Hepatocyte (in vitro differentiated cells): ENCODE measurements at regions not wholly inside any gene's neighbourhood (a gene's known extent, or its start where the extent isn't known, plus 50 kb on each side); places are given as distances from the start of the nearest gene placed in this dataset.

ENCODE experiments used
- DNase-seq: peaks from one replicate; pipeline ENCODE4 v3.0.0-alpha.2; 2016; ENCODE audit warnings: low spot score
- H2AFZ ChIP-seq: fragments of 200-600 bp; sonication (generic); 2 replicates; pipeline ENCODE4 v1.6.0; 2016; ENCODE audit warnings: antibody characterized with exemption, mild to moderate bottlenecking
- H3K27ac ChIP-seq: fragments of 200-600 bp; sonication (generic); 2 replicates; pipeline ENCODE4 v1.5.1; 2016; ENCODE audit warnings: mild to moderate bottlenecking
- H3K27me3 ChIP-seq: fragments of 200-600 bp; sonication (generic); 2 replicates; pipeline ENCODE4 v1.6.1; 2016
- H3K36me3 ChIP-seq: fragments of 200-600 bp; sonication (generic); replicated peaks from 2 replicates; pipeline ENCODE4 v1.5.1; 2016; ENCODE audit warnings: low read depth; ENCODE audit not compliant: insufficient read depth
- H3K4me1 ChIP-seq: fragments of 200-600 bp; sonication (generic); 2 replicates; pipeline ENCODE4 v1.5.1; 2016; ENCODE audit warnings: mild to moderate bottlenecking, moderate library complexity; ENCODE audit not compliant: insufficient read depth
- H3K4me2 ChIP-seq: fragments of 200-600 bp; sonication (generic); 2 replicates; pipeline ENCODE4 v1.6.0; 2016
- H3K4me3 ChIP-seq: fragments of 200-600 bp; sonication (generic); 2 replicates; pipeline ENCODE4 v1.5.1; 2016; ENCODE audit warnings: mild to moderate bottlenecking
- H3K79me2 ChIP-seq: fragments of 200-600 bp; sonication (generic); 2 replicates; pipeline ENCODE4 v1.6.0; 2017; ENCODE audit warnings: mild to moderate bottlenecking
- H3K9me2 ChIP-seq: fragments of 200-600 bp; sonication (generic); replicated peaks from 2 replicates; pipeline ENCODE4 v1.6.0; 2017; ENCODE audit warnings: mild to moderate bottlenecking; ENCODE audit not compliant: insufficient read depth
- H3K9me3 ChIP-seq: fragments of 200-600 bp; sonication (generic); 2 replicates; pipeline ENCODE4 v1.5.1; 2016; ENCODE audit warnings: low read depth, mild to moderate bottlenecking
- H4K20me1 ChIP-seq: fragments of 200-600 bp; sonication (generic); 2 replicates; pipeline ENCODE4 v1.6.0; 2016; ENCODE audit warnings: mild to moderate bottlenecking; ENCODE audit not compliant: insufficient read depth, poor library complexity, severe bottlenecking
- EZH2 ChIP-seq: fragments of 200-600 bp; sonication (generic); IDR thresholded peaks from 2 replicates; pipeline ENCODE4 v1.6.1; 2016; ENCODE audit warnings: antibody characterized with exemption, mild to moderate bottlenecking, borderline replicate concordance
- EZH2phosphoT487 ChIP-seq: fragments of 200-600 bp; sonication (generic); IDR thresholded peaks from one replicate; pipeline ENCODE4 v1.6.1; 2018; ENCODE audit warnings: antibody characterized with exemption, mild to moderate bottlenecking, low read depth, moderate library complexity; ENCODE audit not compliant: unreplicated experiment, severe bottlenecking
- WGBS: methylation state at CpG from one replicate; pipeline ENCODE4 v1.1.6; 2016; ENCODE audit warnings: low lambda C conversion rate; ENCODE audit errors: missing lambda C conversion rate; 5-methylcytosine and 5-hydroxymethylcytosine counted together
- TF ChIP-seq, protein P1 (sequence below): fragments of 200-600 bp; sonication (generic); IDR thresholded peaks from 2 replicates; pipeline ENCODE4 v1.5.1; 2016; ENCODE audit warnings: antibody characterized with exemption, mild to moderate bottlenecking; ENCODE audit not compliant: poor library complexity

DNA sequence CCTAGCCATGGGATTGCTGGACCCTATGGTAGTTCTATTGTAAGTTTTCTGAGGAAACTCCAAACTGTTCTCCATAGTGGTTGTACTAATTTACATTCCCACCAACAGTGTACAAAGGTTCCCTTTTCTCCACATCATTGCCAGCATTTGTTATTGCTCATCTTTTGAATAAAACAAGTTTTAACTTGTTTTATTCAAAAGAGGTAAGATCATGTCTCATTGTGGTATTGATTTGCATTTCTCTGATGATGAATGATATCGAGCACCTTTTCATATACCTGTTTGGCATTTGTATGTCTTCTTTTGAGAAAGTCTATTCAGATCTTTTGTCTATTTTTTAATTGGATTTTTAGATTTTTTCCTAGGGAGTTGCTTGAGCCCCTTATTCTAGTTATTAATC, 819.1 kb downstream of the TUSC7 start:
- H3K79me2 ChIP-seq = no peaks in the 10 kb centered on the region
- TF ChIP-seq EZH2 (no peak), EZH2phosphoT487 (no peak)
- TF ChIP-seq, protein P1, sequence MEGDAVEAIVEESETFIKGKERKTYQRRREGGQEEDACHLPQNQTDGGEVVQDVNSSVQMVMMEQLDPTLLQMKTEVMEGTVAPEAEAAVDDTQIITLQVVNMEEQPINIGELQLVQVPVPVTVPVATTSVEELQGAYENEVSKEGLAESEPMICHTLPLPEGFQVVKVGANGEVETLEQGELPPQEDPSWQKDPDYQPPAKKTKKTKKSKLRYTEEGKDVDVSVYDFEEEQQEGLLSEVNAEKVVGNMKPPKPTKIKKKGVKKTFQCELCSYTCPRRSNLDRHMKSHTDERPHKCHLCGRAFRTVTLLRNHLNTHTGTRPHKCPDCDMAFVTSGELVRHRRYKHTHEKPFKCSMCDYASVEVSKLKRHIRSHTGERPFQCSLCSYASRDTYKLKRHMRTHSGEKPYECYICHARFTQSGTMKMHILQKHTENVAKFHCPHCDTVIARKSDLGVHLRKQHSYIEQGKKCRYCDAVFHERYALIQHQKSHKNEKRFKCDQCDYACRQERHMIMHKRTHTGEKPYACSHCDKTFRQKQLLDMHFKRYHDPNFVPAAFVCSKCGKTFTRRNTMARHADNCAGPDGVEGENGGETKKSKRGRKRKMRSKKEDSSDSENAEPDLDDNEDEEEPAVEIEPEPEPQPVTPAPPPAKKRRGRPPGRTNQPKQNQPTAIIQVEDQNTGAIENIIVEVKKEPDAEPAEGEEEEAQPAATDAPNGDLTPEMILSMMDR = no peak

GRCh38 chr3:117531078-117531767, 821.6 kb downstream of the TUSC7 start:
- 81% methylated on average over 8 of the region's 8 CpGs for WGBS
- no peaks in the 10 kb centered on the region for H3K27me3 ChIP-seq
- no peaks in the 10 kb centered on the region for H3K9me2 ChIP-seq
- no peaks in the 10 kb centered on the region for H4K20me1 ChIP-seq
- H3K4me1 ChIP-seq = peaks cover 2% of the 10 kb centered on the region
- no peak for DNase-seq
- no peaks in the 10 kb centered on the region for H3K79me2 ChIP-seq
- no peak overlapping the region for H3K4me3 ChIP-seq
- no peak overlapping the region for H3K4me2 ChIP-seq
- no peaks in the 10 kb centered on the region for H3K9me3 ChIP-seq
- no peak overlapping the region for H2AFZ ChIP-seq
- TF ChIP-seq EZH2phosphoT487 (no peak), EZH2 (no peak)
- TF ChIP-seq, protein P1 = no peak
- no peak overlapping the region for H3K27ac ChIP-seq
- H3K36me3 ChIP-seq = no peaks in the 10 kb centered on the region

More for the DNA sequence above, 819.1 kb downstream of the TUSC7 start:
- H3K4me3 ChIP-seq = no peak overlapping the region
- H3K27ac ChIP-seq = no peak overlapping the region
- no peaks in the 10 kb centered on the region for H4K20me1 ChIP-seq
- DNase-seq = no peak
- H3K9me2 ChIP-seq = no peaks in the 10 kb centered on the region
- H3K4me2 ChIP-seq = no peak overlapping the region
- WGBS = 95% methylated on average over 1 of the region's 1 CpG
- no peaks in the 10 kb centered on the region for H3K9me3 ChIP-seq
- no peaks in the 10 kb centered on the region for H3K36me3 ChIP-seq
- no peak overlapping the region for H2AFZ ChIP-seq
- no peaks in the 10 kb centered on the region for H3K27me3 ChIP-seq
- H3K4me1 ChIP-seq = peaks cover 3% of the 10 kb centered on the region

DNA sequence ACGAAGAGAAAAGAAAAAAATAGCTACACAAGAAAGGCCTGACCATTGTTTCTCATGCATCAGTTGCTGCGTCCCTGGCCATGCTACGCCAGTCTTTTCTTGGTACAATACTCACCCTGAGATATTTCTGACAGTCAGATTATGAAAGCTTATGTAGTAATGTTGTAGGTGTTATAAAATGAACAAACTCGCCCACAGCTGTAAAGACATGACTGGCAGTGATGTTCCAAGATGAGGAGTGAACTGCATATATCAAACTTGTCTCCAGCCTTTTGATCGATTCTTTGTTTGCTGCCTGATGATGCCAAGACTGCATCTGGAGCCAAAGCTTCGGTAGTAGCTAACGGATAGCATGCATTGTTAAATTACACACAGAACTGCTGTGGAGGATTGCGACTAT, 822.7 kb downstream of the TUSC7 start:
- no peak overlapping the region for H3K27ac ChIP-seq
- no peaks in the 10 kb centered on the region for H3K9me3 ChIP-seq
- TF ChIP-seq EZH2phosphoT487 (no peak), EZH2 (no peak)
- TF ChIP-seq, protein P1 = no peak
- H3K4me3 ChIP-seq = no peak overlapping the region
- H3K27me3 ChIP-seq = no peaks in the 10 kb centered on the region
- no peak overlapping the region for H2AFZ ChIP-seq
- no peaks in the 10 kb centered on the region for H3K4me1 ChIP-seq
- no peaks in the 10 kb centered on the region for H3K36me3 ChIP-seq
- no peak for DNase-seq
- no peaks in the 10 kb centered on the region for H3K9me2 ChIP-seq
- H4K20me1 ChIP-seq = no peaks in the 10 kb centered on the region
- H3K79me2 ChIP-seq = no peaks in the 10 kb centered on the region
- H3K4me2 ChIP-seq = no peak overlapping the region
- 87% methylated on average over 8 of the region's 8 CpGs for WGBS

- Histone ChIP-seq H3K27me3 (no peaks in the 10 kb centered on the region), H3K4me2 (no peak overlapping the region), H3K79me2 (no peaks in the 10 kb centered on the region), H3K4me3 (no peak overlapping the region), H3K27ac (no peak overlapping the region), H3K9me3 (no peaks in the 10 kb centered on the region), H3K4me1 (no peaks in the 10 kb centered on the region), H4K20me1 (no peaks in the 10 kb centered on the region), H3K9me2 (no peaks in the 10 kb centered on the region), H3K36me3 (no peaks in the 10 kb centered on the region), H2AFZ (no peak overlapping the region)
- DNase-seq = no peak
- no peak for TF ChIP-seq EZH2
- no peak for TF ChIP-seq EZH2phosphoT487
- TF ChIP-seq, protein P1 = no peak
- whole genome bisulfite sequencing = 89% methylated on average over 1 of the region's 1 CpG
These were observed 824.6 kb downstream of the TUSC7 start for GRCh38 chr3:117534138-117534537.
